Lung (tissue), 11 donors: ENCODE measurements at regions not wholly inside any gene's neighbourhood (a gene's known extent, or its start where the extent isn't known, plus 50 kb on each side); places are given as distances from the start of the nearest gene placed in this dataset.
A peak's percentile ranks its signal among the peaks of the same experiment; 100 is the strongest.

Source experiments
- ATAC-seq: fragments of 200-7000 bp; cut with Tn5 transposase; one replicate; pipeline ENCODE4 v1.9.1; 2020; ENCODE audit warnings: moderate number of reproducible peaks; ENCODE audit not compliant: insufficient read depth, low FRiP score
- DNase-seq, 3 donors: peaks; one replicate each; pipeline ENCODE4 v3.0.0-alpha.2; 2013 to 2017
- H3K27ac ChIP-seq, 2 donors: one replicate each; pipeline ENCODE4 v1.5.1; 2013; ENCODE audit warnings: mild to moderate bottlenecking in 2 of 2, moderate library complexity in 2 of 2, control low read depth in 1 of 2, inconsistent platforms in 1 of 2, low read depth in 1 of 2, low read length in 1 of 2
- H3K27me3 ChIP-seq, 3 donors: one replicate each; pipeline ENCODE4 v1.5.1; 2013; ENCODE audit warnings: low read length in 2 of 3; ENCODE audit not compliant: control insufficient read depth in 3 of 3, insufficient read depth in 3 of 3
- H3K36me3 ChIP-seq, 4 donors: one replicate each; pipeline ENCODE4 v1.5.1; 2013; ENCODE audit warnings: low read length in 4 of 4, mild to moderate bottlenecking in 1 of 4, moderate library complexity in 1 of 4; ENCODE audit not compliant: control insufficient read depth in 4 of 4, insufficient read depth in 4 of 4
- H3K4me1 ChIP-seq, 5 donors: one replicate each; pipeline ENCODE4 v1.5.1; 2013; ENCODE audit warnings: low read length in 5 of 5, mild to moderate bottlenecking in 2 of 5, moderate library complexity in 1 of 5; ENCODE audit not compliant: control insufficient read depth in 5 of 5, insufficient read depth in 5 of 5
- H3K4me3 ChIP-seq: one replicate; pipeline ENCODE4 v1.5.1; 2013; ENCODE audit warnings: mild to moderate bottlenecking, control low read depth, moderate library complexity
- H3K9ac ChIP-seq, 2 donors: one replicate each; pipeline ENCODE4 v1.5.1; 2013; ENCODE audit warnings: low read length in 2 of 2, control low read depth in 1 of 2; ENCODE audit not compliant: insufficient read depth in 1 of 2
- H3K9me3 ChIP-seq, 4 donors: one replicate each; pipeline ENCODE4 v1.5.1; 2013; ENCODE audit warnings: low read length in 3 of 4, mild to moderate bottlenecking in 1 of 4, moderate library complexity in 1 of 4; ENCODE audit not compliant: control insufficient read depth in 4 of 4, insufficient read depth in 3 of 4
- CTCF ChIP-seq: IDR thresholded peaks from 2 replicates; pipeline ENCODE4 v1.5.1; 2012; ENCODE audit warnings: mild to moderate bottlenecking; ENCODE audit errors: control extremely low read depth, extremely low read depth
- WGBS, 2 donors: extraction: QIAGEN DNeasy Blood & Tissue Kit; methylation state at CpG; one replicate each; pipeline ENCODE4 v1.1.7; 2013; 5-methylcytosine and 5-hydroxymethylcytosine counted together
- donor health status: control.
- donor health status: control.
- donor health status: Bipolar disorder and iron deficiency.
- donor health status: healthy.
- donor health status: DM: yes; HTN: yes; CAD: no.

GRCh38 chr2:22795287-22795866 lies 589.6 kb upstream of the KLHL29 start:
- Histone ChIP-seq H3K27me3 (no peaks in the 10 kb centered on the region), H3K9ac (no peak overlapping the region), H3K4me3 (no peak overlapping the region), H3K4me1 (no peaks in the 10 kb centered on the region), H3K27ac (no peak overlapping the region), H3K9me3 (no peaks in the 10 kb centered on the region), H3K36me3 (no peaks in the 10 kb centered on the region)
- DNase-seq (no peak), ATAC-seq (no peak)
- no peak for TF ChIP-seq CTCF
- WGBS, 2 donors, result 39 to 43% methylated on average over 3 of the region's 3 CpGs

- H3K27ac ChIP-seq, result no peak overlapping the region
- no peaks in the 10 kb centered on the region for H3K27me3 ChIP-seq
- H3K4me1 ChIP-seq, result no peaks in the 10 kb centered on the region
- H3K36me3 ChIP-seq, result no peaks in the 10 kb centered on the region
- 75 to 94% methylated on average over 1 of the region's 1 CpG for WGBS, 2 donors
- TF ChIP-seq CTCF, result no peak
- no peak for DNase-seq
- H3K9me3 ChIP-seq, result no peaks in the 10 kb centered on the region
- ATAC-seq, result no peak
- H3K9ac ChIP-seq, result no peak overlapping the region
- H3K4me3 ChIP-seq, result no peak overlapping the region
These were observed 586.6 kb upstream of the KLHL29 start for GRCh38 chr2:22798386-22798785.

- H3K27ac ChIP-seq, result no peak overlapping the region
- WGBS, 2 donors, result 60 to 73% methylated on average over 1 of the region's 1 CpG
- no peaks in the 10 kb centered on the region for H3K27me3 ChIP-seq
- ATAC-seq, result no peak
- peak in 2 of 3 donors; percentile 1 to 25 for DNase-seq
- H3K9ac ChIP-seq, result no peak overlapping the region
- no peaks in the 10 kb centered on the region for H3K4me1 ChIP-seq
- TF ChIP-seq CTCF, result no peak
- no peak overlapping the region for H3K4me3 ChIP-seq
- peaks cover 0 to 10% (median 1%) of the 10 kb centered on the region in 4 donors for H3K9me3 ChIP-seq
- H3K36me3 ChIP-seq, result no peaks in the 10 kb centered on the region
These were observed 584.6 kb upstream of the KLHL29 start for GRCh38 chr2:22800412-22800811.

GRCh38 chr2:22801071-22801470 lies 583.9 kb upstream of the KLHL29 start:
- no peak for TF ChIP-seq CTCF
- no peak overlapping the region for H3K4me3 ChIP-seq
- H3K27ac ChIP-seq, result no peak overlapping the region
- ATAC-seq (no peak), DNase-seq (no peak)
- no peaks in the 10 kb centered on the region for H3K36me3 ChIP-seq
- H3K9me3 ChIP-seq, result peaks cover 0 to 10% (median 4%) of the 10 kb centered on the region in 4 donors
- H3K4me1 ChIP-seq, result no peaks in the 10 kb centered on the region
- H3K27me3 ChIP-seq, result no peaks in the 10 kb centered on the region
- 65 to 74% methylated on average over 3 of the region's 3 CpGs for WGBS, 2 donors
- H3K9ac ChIP-seq, result no peak overlapping the region
